Sigmoid colon (tissue), 4 donors: ENCODE measurements at regions not wholly inside any gene's neighbourhood (a gene's known extent, or its start where the extent isn't known, plus 50 kb on each side); places are given as distances from the start of the nearest gene placed in this dataset.

ENCODE experiments used
- CTCF ChIP-seq, 4 experiments: fragments of 450-650 bp in 3 of 4; fragments of 200-600 bp in 1 of 4; IDR thresholded peaks; one replicate each; pipeline ENCODE4 v1.5.1; 2016 to 2019; ENCODE audit warnings: antibody characterized with exemption in 4 of 4, mild to moderate bottlenecking in 3 of 4, moderate library complexity in 2 of 4
- EP300 ChIP-seq, 4 donors: sonication (generic); formaldehyde crosslinking; IDR thresholded peaks; one replicate each; pipeline ENCODE4 v1.6.1; 2017; ENCODE audit warnings: antibody characterized with exemption in 4 of 4
- POLR2A ChIP-seq, 2 donors: fragments of 450-650 bp; IDR thresholded peaks; one replicate each; pipeline ENCODE4 v1.6.1; 2016; ENCODE audit warnings: antibody characterized with exemption in 2 of 2, mild to moderate bottlenecking in 2 of 2, moderate library complexity in 2 of 2

DNA sequence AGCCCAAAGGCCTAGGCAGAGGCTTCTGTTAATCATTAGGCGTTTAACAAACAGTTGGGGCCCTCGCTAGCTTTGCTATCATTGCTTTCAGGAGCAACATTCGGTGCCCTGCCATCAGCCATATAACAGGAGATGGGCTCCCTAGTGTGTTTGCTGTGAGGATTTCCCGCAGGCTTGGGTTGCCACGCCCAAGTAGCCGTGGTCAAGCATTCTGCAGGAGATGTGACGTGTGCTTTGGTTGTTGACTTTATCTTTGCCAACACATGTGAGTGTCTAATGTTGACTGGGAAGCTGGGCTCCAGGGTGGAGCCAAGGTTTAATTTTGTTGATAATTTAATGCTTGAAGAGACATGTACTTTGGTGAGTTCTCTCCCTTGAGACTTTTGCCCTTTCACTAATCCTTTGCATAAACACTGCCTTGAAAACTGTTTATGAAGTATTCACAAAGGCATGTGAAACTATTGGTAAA lies 184.6 kb upstream of the KIT start:
- no peak for TF ChIP-seq CTCF (IDR thresholded peaks at IDR 0.05)
- no peak for TF ChIP-seq EP300 (IDR thresholded peaks at IDR 0.05)
- TF ChIP-seq POLR2A (IDR thresholded peaks at IDR 0.05) = no peak
